ENCODE measurements at regions not wholly inside any gene's neighbourhood (a gene's known extent, or its start where the extent isn't known, plus 50 kb on each side); places are given as distances from the start of the nearest gene placed in this dataset.

- TF ChIP-seq CTCF (conservative IDR thresholded peaks at IDR 0.05; ENCODE audit: low read depth, low read length) (no peak), POLR2A (IDR thresholded peaks at IDR 0.05; ENCODE audit: low read depth, low read length) (no peak), MAFK (IDR thresholded peaks at IDR 0.05; ENCODE audit: low read depth, low read length) (no peak), MXI1 (IDR thresholded peaks at IDR 0.05; ENCODE audit: borderline replicate concordance, low read depth, low read length) (no peak), CHD1 (IDR thresholded peaks at IDR 0.05; ENCODE audit: low read depth, low read length) (no peak), SMC3 (IDR thresholded peaks at IDR 0.05; ENCODE audit: low read depth, low read length) (no peak), RFX5 (IDR thresholded peaks at IDR 0.05; ENCODE audit: low read depth, low read length) (no peak), RAD21 (IDR thresholded peaks at IDR 0.05; ENCODE audit: low read length) (no peak), CEBPB (IDR thresholded peaks at IDR 0.05; ENCODE audit: low read depth, low read length) (no peak), MAZ (IDR thresholded peaks at IDR 0.05; ENCODE audit: borderline replicate concordance, low read depth, low read length) (no peak), RCOR1 (IDR thresholded peaks at IDR 0.05; ENCODE audit: insufficient replicate concordance, low read length) (no peak), BHLHE40 (IDR thresholded peaks at IDR 0.05; ENCODE audit: low read depth, low read length) (no peak), NFE2L2 (IDR thresholded peaks at IDR 0.05; ENCODE audit: low read depth, low read length) (no peak)
Measured at GRCh38 chr2:156079845-156080244, 252.7 kb downstream of the NR4A2 start.

Measured in IMR-90 (cell line).